ENCODE measurements at regions not wholly inside any gene's neighbourhood (a gene's known extent, or its start where the extent isn't known, plus 50 kb on each side); places are given as distances from the start of the nearest gene placed in this dataset.

- no peak overlapping the region for H2BK20ac ChIP-seq (ENCODE audit: low read depth, low read length, poor library complexity, severe bottlenecking)
- no peak overlapping the region for H3K4me3 Mint-ChIP-seq
- H3K9ac ChIP-seq (ENCODE audit: extremely low read depth, insufficient read length, low read length): no peak overlapping the region
- no peaks in the 10 kb centered on the region for H3K27me3 ChIP-seq (ENCODE audit: insufficient read depth, low read length)
- no peak overlapping the region for H2AK5ac ChIP-seq (ENCODE audit: insufficient read length, low read length)
- H2AFZ ChIP-seq (ENCODE audit: low read length): no peak overlapping the region
- no peak overlapping the region for H2BK12ac ChIP-seq (ENCODE audit: insufficient read length, low read depth, low read length)
- no peak overlapping the region for H3K4me2 ChIP-seq (ENCODE audit: insufficient read depth, insufficient read length, low read length)
- no peak overlapping the region for H3K18ac ChIP-seq (ENCODE audit: insufficient read length, low read depth, low read length)
- H3T11ph ChIP-seq (ENCODE audit: low read length): no peak overlapping the region
- no peak overlapping the region for H2BK15ac ChIP-seq (ENCODE audit: low read depth, low read length)
- no peak overlapping the region; a peak in 1 of 7 replicates for H3K27ac Mint-ChIP-seq
- H2BK5ac ChIP-seq (ENCODE audit: insufficient read length, low read length): no peak overlapping the region
- no CpG with 5 or more reads among the region's 13 CpGs for WGBS (ENCODE audit: extremely low coverage, insufficient read length, low lambda C conversion rate)
- H3K4me1 Mint-ChIP-seq: peaks cover 0 to 5% of the 10 kb centered on the region in 2 experiments
- no peak overlapping the region for H4K8ac ChIP-seq (replicated peaks; ENCODE audit: insufficient read length, low read depth, low read length)
- H2BK120ac ChIP-seq (ENCODE audit: low read depth, low read length, poor library complexity, severe bottlenecking): no peak overlapping the region
- no peak overlapping the region for H3K56ac ChIP-seq (ENCODE audit: insufficient read length, low read depth, low read length)
- no peaks in the 10 kb centered on the region for H3K79me1 ChIP-seq (ENCODE audit: insufficient read depth, low read depth, low read length, poor library complexity, severe bottlenecking)
- H3K23ac ChIP-seq (ENCODE audit: insufficient read length, low read depth, low read length): no peak overlapping the region
- no peaks in the 10 kb centered on the region for H3K79me2 ChIP-seq (ENCODE audit: insufficient read depth, low read length)
- H4K5ac ChIP-seq (ENCODE audit: insufficient read length, low read depth, low read length): no peak overlapping the region
- no peak overlapping the region for H3K27ac ChIP-seq (ENCODE audit: insufficient read length, low read depth, low read length)
- TF ChIP-seq, protein P1, sequence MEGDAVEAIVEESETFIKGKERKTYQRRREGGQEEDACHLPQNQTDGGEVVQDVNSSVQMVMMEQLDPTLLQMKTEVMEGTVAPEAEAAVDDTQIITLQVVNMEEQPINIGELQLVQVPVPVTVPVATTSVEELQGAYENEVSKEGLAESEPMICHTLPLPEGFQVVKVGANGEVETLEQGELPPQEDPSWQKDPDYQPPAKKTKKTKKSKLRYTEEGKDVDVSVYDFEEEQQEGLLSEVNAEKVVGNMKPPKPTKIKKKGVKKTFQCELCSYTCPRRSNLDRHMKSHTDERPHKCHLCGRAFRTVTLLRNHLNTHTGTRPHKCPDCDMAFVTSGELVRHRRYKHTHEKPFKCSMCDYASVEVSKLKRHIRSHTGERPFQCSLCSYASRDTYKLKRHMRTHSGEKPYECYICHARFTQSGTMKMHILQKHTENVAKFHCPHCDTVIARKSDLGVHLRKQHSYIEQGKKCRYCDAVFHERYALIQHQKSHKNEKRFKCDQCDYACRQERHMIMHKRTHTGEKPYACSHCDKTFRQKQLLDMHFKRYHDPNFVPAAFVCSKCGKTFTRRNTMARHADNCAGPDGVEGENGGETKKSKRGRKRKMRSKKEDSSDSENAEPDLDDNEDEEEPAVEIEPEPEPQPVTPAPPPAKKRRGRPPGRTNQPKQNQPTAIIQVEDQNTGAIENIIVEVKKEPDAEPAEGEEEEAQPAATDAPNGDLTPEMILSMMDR (conservative IDR thresholded peaks at IDR 0.05): no peak
- peaks cover 5% of the 10 kb centered on the region for H3K4me1 ChIP-seq (ENCODE audit: insufficient read depth, low read length)
- no peak overlapping the region for H4K91ac ChIP-seq (ENCODE audit: insufficient read length, low read depth, low read length)
- H3K14ac ChIP-seq (ENCODE audit: insufficient read depth, low read length): no peak overlapping the region
- H3K23me2 ChIP-seq (ENCODE audit: insufficient read length, low read depth, low read length, poor library complexity, severe bottlenecking): no peaks in the 10 kb centered on the region
- no peak overlapping the region for H3K4ac ChIP-seq (ENCODE audit: low read depth, low read length)
- no peak for DNase-seq
- H3K9me3 Mint-ChIP-seq: no peaks in the 10 kb centered on the region
- H3K36me3 Mint-ChIP-seq (ENCODE audit: insufficient read depth in 1 of 3, low read depth in 3 of 3): no peaks in the 10 kb centered on the region
- H3K9me3 ChIP-seq (ENCODE audit: control insufficient read depth, low read depth, low read length): no peaks in the 10 kb centered on the region
- H4K20me1 ChIP-seq (ENCODE audit: control insufficient read depth, insufficient read depth, insufficient read length): no peaks in the 10 kb centered on the region
- H3K27me3 Mint-ChIP-seq (ENCODE audit: low read depth): no peaks in the 10 kb centered on the region; the same call in 1 of the 2 replicates
These were observed 275.2 kb downstream of the SHQ1 start for GRCh38 chr3:72573051-72573450.

Measured in H9 (cell line).